ENCODE measurements at regions not wholly inside any gene's neighbourhood (a gene's known extent, or its start where the extent isn't known, plus 50 kb on each side); places are given as distances from the start of the nearest gene placed in this dataset.

DNA sequence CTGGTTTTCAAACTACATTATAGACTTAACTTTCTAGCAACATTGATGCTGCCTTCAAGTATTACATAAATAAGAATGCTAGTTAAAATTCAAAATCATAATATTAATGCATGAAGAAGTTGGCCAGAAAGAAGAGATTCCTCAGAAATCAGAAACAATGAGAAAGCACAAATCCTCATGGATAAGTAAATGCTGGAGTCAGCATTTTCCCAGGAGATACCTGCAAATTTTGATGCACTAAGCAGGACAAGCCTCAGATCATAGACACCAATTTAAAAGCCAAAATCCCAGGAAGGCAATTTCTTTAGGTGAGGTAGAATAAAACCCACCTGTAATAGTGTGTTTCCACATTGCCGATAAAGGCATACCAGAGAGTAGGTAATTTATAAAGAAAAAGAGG lies 305.2 kb upstream of the TBX18 start:
- TF ChIP-seq, protein P1, sequence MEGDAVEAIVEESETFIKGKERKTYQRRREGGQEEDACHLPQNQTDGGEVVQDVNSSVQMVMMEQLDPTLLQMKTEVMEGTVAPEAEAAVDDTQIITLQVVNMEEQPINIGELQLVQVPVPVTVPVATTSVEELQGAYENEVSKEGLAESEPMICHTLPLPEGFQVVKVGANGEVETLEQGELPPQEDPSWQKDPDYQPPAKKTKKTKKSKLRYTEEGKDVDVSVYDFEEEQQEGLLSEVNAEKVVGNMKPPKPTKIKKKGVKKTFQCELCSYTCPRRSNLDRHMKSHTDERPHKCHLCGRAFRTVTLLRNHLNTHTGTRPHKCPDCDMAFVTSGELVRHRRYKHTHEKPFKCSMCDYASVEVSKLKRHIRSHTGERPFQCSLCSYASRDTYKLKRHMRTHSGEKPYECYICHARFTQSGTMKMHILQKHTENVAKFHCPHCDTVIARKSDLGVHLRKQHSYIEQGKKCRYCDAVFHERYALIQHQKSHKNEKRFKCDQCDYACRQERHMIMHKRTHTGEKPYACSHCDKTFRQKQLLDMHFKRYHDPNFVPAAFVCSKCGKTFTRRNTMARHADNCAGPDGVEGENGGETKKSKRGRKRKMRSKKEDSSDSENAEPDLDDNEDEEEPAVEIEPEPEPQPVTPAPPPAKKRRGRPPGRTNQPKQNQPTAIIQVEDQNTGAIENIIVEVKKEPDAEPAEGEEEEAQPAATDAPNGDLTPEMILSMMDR (IDR thresholded peaks at IDR 0.05; ENCODE audit: low read depth, low read length, poor library complexity, severe bottlenecking): no peak
- no peak for TF ChIP-seq EZH2phosphoT487 (IDR thresholded peaks at IDR 0.05; ENCODE audit: borderline replicate concordance, low read length)

Data from DOHH2 (cell line).